Fibroblast of villous mesenchyme (primary cell): ENCODE measurements at regions not wholly inside any gene's neighbourhood (a gene's known extent, or its start where the extent isn't known, plus 50 kb on each side); places are given as distances from the start of the nearest gene placed in this dataset.
"Not testable (repeated sequence)": the region's sequence is repeated elsewhere in the genome, so short reads cannot be mapped to it uniquely, and the experiment has no call there.

Experiments
- DNase-seq: peaks from one replicate; pipeline ENCODE4 v3.0.0-alpha.2; 2010; ENCODE audit warnings: low read depth
- H3K4me3 ChIP-seq: 2 replicates; pipeline ENCODE4 v1.5.1; 2011; ENCODE audit warnings: low read depth, mild to moderate bottlenecking, low read length
- TF ChIP-seq, protein P1 (sequence below): IDR thresholded peaks from 2 replicates; pipeline ENCODE4 v1.5.1; 2012; ENCODE audit warnings: low read depth, mild to moderate bottlenecking, low read length; ENCODE audit not compliant: insufficient read depth

GRCh38 chr2:13495051-13495450 is 778.3 kb downstream of the TRIB2 start:
- no peak for DNase-seq
- TF ChIP-seq, protein P1, sequence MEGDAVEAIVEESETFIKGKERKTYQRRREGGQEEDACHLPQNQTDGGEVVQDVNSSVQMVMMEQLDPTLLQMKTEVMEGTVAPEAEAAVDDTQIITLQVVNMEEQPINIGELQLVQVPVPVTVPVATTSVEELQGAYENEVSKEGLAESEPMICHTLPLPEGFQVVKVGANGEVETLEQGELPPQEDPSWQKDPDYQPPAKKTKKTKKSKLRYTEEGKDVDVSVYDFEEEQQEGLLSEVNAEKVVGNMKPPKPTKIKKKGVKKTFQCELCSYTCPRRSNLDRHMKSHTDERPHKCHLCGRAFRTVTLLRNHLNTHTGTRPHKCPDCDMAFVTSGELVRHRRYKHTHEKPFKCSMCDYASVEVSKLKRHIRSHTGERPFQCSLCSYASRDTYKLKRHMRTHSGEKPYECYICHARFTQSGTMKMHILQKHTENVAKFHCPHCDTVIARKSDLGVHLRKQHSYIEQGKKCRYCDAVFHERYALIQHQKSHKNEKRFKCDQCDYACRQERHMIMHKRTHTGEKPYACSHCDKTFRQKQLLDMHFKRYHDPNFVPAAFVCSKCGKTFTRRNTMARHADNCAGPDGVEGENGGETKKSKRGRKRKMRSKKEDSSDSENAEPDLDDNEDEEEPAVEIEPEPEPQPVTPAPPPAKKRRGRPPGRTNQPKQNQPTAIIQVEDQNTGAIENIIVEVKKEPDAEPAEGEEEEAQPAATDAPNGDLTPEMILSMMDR, result no peak
- H3K4me3 ChIP-seq, result no peak overlapping the region

DNA sequence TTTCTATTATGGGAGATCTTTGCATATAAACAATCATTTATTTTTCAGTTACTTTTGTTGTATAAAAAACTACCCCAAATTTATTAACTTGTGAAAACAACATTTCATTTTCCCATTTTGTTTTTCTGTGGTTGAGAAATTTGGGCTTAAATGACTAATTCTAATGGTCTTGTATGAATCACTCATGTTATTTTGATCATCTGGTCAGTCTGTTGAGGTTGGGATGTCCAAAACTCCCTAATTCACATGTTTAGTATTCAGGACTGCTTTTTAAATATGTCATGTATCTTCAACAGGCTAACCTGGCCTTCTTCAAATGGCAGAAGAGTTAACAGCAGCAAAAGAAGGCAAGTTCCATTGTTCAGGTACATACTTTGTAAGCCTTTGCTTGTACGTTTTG is 788.1 kb downstream of the TRIB2 start:
- no peak for DNase-seq
- H3K4me3 ChIP-seq, result no peak overlapping the region
- TF ChIP-seq, protein P1, result no peak

DNA sequence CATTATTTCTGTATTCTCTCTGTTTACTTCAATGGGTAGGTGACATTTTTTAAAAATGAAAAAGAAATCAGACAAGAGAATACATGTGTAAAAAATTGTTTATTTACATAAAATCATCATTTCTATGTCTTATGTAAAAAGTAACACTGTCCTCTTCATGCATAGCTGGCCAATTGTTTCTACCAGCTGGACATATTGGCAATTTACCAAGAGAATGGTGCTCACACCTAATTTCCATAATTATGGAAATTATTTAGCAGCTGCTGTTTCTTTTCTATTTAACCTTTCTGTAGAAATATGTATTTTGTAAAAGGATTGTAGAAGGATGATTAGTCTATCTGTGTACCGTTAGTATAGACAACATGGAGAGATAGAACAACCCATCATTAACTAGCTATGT is 791.9 kb downstream of the TRIB2 start:
- TF ChIP-seq, protein P1, result no peak
- DNase-seq, result no peak
- H3K4me3 ChIP-seq, result no peak overlapping the region

- H3K4me3 ChIP-seq, result no peak overlapping the region
- TF ChIP-seq, protein P1, result no peak
- no peak for DNase-seq
These were observed 798.5 kb downstream of the TRIB2 start for GRCh38 chr2:13515254-13515653.

DNA sequence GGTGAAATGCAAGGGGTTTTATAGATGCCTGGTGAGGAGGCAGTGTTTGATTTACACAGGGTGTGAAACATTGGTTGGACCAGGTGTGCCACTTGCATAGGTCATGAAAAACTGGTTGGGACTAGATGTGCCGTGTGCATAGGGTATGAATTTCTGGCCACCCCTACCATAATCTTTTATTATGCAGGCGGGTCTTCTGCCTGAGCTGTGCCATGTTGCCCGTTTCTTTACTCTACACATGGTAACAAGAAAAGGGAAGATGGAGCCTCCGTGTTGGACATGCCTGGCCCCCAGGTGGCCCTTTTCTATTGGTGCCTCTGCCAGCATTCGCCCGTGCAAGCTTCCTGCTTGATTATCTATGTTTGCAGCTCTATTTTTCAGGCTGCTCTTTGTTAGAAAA is 805.4 kb downstream of the TRIB2 start:
- TF ChIP-seq, protein P1, result no peak
- no peak overlapping the region for H3K4me3 ChIP-seq
- no peak for DNase-seq

DNA sequence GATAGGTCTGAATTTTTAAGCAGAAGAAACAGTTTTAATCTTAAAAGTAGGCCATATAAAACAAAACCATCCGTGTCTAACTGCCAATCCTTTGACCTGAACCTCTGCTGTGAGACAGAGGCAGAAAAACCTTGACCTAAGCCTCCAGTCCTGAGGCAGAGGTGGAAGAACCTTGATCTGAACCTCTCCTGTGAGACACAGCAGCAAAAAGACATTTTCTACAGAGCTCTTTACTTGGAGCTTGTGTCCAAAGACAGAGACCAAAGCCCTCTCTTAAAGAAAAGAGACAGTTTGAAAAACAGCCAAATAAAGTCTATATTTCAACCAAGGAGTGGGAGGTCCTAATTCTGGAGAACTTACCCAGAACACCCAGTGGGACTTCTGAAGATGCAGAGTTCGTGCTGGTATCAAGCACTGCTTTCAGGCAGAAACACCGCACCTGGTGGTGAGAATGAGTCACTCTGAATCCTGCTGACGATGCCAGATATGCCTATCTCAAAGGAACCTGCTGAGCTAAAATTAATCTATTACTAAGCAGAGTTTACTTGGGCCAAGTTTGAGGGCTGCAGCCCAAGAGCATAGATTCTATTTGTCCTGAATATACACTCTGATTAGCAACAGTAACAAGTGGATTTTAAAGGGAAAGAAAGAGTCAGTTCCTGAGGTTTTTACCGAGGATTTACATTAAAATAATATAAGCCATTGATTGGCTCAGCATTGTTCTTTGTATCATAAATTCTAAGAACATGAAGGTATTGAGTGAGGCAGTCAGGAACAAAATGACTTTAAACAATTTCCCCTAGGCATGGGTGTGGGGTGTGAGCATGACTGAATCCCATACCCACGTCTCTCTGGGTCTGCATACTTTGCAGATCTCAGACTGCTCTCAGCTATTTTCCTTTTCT is 806.4 kb downstream of the TRIB2 start:
- no peak for DNase-seq
- H3K4me3 ChIP-seq, result no peak overlapping the region
- TF ChIP-seq, protein P1, result no peak

DNA sequence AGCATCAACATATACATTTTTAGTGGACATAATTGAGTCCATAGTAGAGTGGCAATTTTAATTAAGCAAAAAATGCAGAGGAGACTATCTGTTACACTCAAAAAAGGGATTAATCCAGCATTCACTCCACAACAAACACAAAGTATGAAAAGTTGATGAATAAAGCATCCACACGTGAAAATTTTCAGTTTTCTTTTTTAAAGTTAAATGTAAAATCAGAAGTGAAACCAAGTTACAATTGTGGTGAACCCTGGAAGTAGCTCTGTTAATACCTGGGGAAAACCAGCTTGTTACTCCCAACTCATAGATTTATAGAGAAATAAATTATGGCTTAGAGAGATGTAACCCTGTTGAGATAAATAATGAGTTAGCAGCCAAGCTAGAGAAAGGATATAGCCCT is 807.8 kb downstream of the TRIB2 start:
- TF ChIP-seq, protein P1, result no peak
- H3K4me3 ChIP-seq, result no peak overlapping the region
- no peak for DNase-seq

DNA sequence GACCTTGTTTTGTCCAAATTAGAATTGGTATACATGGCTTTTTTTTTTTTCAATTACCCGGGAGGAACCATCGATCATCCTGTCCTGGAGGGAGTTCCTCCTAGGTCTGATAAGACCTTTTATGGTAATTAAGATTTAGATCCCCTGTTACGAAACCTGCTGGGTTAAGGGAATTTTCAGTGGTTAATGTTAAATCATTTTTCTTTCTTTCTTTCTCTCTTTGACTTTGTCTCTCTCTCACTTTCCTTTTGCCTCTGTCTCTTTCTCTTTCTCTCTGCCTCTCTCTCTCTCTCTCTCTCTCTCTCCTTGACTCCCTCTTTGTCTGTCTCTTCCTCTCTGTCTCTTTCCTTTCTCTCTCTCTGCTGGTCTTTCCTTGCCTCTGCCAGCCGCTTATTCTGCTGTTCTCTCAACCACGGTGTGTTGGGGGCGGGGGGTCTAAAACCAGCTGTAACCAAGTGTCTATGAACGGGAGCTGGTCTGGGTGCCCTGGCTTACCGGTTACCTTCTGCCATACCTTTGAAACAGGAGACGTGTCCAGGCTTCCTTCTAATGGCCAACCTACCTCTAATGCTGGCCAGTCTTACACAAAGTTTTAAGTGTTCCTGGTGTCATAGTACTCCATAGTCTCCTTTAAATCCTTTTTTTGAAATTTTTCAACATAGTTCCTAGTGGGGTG is 815.1 kb downstream of the TRIB2 start:
- DNase-seq, H3K4me3 ChIP-seq: not testable (repeated sequence)

DNA sequence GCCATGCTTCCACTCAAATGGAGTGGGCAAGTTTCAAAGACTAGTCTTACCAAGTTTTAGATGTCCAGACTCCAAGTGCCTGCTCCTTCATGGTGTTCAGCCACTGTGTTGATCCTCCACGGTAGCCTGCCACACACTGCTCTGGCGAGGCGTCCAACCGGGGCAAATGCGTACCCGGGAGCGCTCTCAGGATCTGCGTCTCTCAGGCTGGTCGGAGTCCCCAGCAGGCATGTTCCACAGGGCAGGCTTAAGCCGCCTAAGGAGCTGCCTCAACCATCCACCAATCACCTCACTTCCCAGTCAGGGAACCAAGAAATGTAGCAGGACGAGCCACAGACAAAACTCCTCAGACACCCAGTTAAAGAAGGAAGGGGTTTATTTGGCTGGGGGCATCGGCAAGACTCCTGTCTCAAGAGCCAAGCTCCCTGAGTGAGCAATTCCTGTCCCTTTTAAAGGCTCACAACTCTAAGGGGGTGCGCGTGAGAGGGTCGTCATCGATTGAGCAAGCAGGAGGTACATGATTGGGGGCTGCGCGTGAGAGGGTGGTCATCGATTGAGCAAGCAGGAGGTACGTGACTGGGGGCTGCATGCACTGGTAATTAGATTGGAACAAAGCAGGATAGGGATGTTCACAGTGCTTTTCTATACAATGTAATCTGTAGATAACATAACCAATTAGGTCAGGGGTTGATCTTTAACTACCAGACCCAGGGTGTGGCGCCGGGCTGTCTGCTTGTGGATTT is 816.2 kb downstream of the TRIB2 start:
- DNase-seq, H3K4me3 ChIP-seq: not testable (repeated sequence)
